ENCODE measurements at regions not wholly inside any gene's neighbourhood (a gene's known extent, or its start where the extent isn't known, plus 50 kb on each side); places are given as distances from the start of the nearest gene placed in this dataset.
A peak's percentile ranks its signal among the peaks of the same experiment; 100 is the strongest.
"Not testable (repeated sequence)": the region's sequence is repeated elsewhere in the genome, so short reads cannot be mapped to it uniquely, and the experiment has no call there.

- H3K9me3 ChIP-seq (ENCODE audit: control insufficient read depth, low read length, poor library complexity, severe bottlenecking); H3K27ac Mint-ChIP-seq; H3K4me1 Mint-ChIP-seq; H3K4me3 Mint-ChIP-seq; H3K27me3 Mint-ChIP-seq; DNase-seq; H3K36me3 Mint-ChIP-seq (ENCODE audit: low read depth): not testable (repeated sequence)
- ATAC-seq, result peak; percentile 64
Measured at GRCh38 chr16:33656394-33656793, 197.0 kb downstream of the TP53TG3F start.

- not testable (repeated sequence) for H3K36me3 Mint-ChIP-seq (ENCODE audit: low read depth); H3K4me3 Mint-ChIP-seq; H3K27ac Mint-ChIP-seq; DNase-seq; H3K9me3 ChIP-seq (ENCODE audit: control insufficient read depth, low read length, poor library complexity, severe bottlenecking); H3K27me3 Mint-ChIP-seq; H3K4me1 Mint-ChIP-seq; ATAC-seq
Measured at GRCh38 chr16:33657717-33658116, 198.3 kb downstream of the TP53TG3F start.

- H3K27me3 Mint-ChIP-seq; H3K9me3 ChIP-seq (ENCODE audit: control insufficient read depth, low read length, poor library complexity, severe bottlenecking); ATAC-seq; H3K36me3 Mint-ChIP-seq (ENCODE audit: low read depth); H3K4me1 Mint-ChIP-seq; DNase-seq; H3K27ac Mint-ChIP-seq; H3K4me3 Mint-ChIP-seq: not testable (repeated sequence)
Measured at GRCh38 chr16:33680791-33681190, 221.4 kb downstream of the TP53TG3F start.

- not testable (repeated sequence) for DNase-seq; H3K4me1 Mint-ChIP-seq; H3K9me3 ChIP-seq (ENCODE audit: control insufficient read depth, low read length, poor library complexity, severe bottlenecking); ATAC-seq; H3K36me3 Mint-ChIP-seq (ENCODE audit: low read depth); H3K27me3 Mint-ChIP-seq; H3K4me3 Mint-ChIP-seq; H3K27ac Mint-ChIP-seq
Measured at GRCh38 chr16:33700320-33700719, 240.9 kb downstream of the TP53TG3F start.

- H3K9me3 ChIP-seq (ENCODE audit: control insufficient read depth, low read length, poor library complexity, severe bottlenecking); H3K36me3 Mint-ChIP-seq (ENCODE audit: low read depth); H3K4me1 Mint-ChIP-seq; ATAC-seq; H3K27ac Mint-ChIP-seq; H3K4me3 Mint-ChIP-seq; DNase-seq; H3K27me3 Mint-ChIP-seq: not testable (repeated sequence)
Measured at GRCh38 chr16:33706845-33707590, 247.6 kb downstream of the TP53TG3F start.

GRCh38 chr16:33707591-33707934, 248.2 kb downstream of the TP53TG3F start:
- not testable (repeated sequence) for DNase-seq; H3K36me3 Mint-ChIP-seq (ENCODE audit: low read depth); H3K27me3 Mint-ChIP-seq; ATAC-seq; H3K4me1 Mint-ChIP-seq; H3K4me3 Mint-ChIP-seq; H3K9me3 ChIP-seq (ENCODE audit: control insufficient read depth, low read length, poor library complexity, severe bottlenecking); H3K27ac Mint-ChIP-seq

GRCh38 chr16:33709856-33710695, 250.7 kb downstream of the TP53TG3F start:
- not testable (repeated sequence) for H3K27ac Mint-ChIP-seq; H3K36me3 Mint-ChIP-seq (ENCODE audit: low read depth); H3K4me3 Mint-ChIP-seq; H3K4me1 Mint-ChIP-seq; H3K9me3 ChIP-seq (ENCODE audit: control insufficient read depth, low read length, poor library complexity, severe bottlenecking); ATAC-seq; H3K27me3 Mint-ChIP-seq; DNase-seq

GRCh38 chr16:33710696-33711087, 251.3 kb downstream of the TP53TG3F start:
- not testable (repeated sequence) for H3K27ac Mint-ChIP-seq; H3K9me3 ChIP-seq (ENCODE audit: control insufficient read depth, low read length, poor library complexity, severe bottlenecking); H3K4me3 Mint-ChIP-seq; H3K27me3 Mint-ChIP-seq; H3K36me3 Mint-ChIP-seq (ENCODE audit: low read depth); DNase-seq; ATAC-seq; H3K4me1 Mint-ChIP-seq

- not testable (repeated sequence) for H3K4me3 Mint-ChIP-seq; DNase-seq; ATAC-seq; H3K9me3 ChIP-seq (ENCODE audit: control insufficient read depth, low read length, poor library complexity, severe bottlenecking); H3K4me1 Mint-ChIP-seq; H3K27ac Mint-ChIP-seq; H3K27me3 Mint-ChIP-seq; H3K36me3 Mint-ChIP-seq (ENCODE audit: low read depth)
Measured at GRCh38 chr16:33711616-33712015, 252.2 kb downstream of the TP53TG3F start.

GRCh38 chr16:33712308-33712707, 252.9 kb downstream of the TP53TG3F start:
- DNase-seq; ATAC-seq; H3K9me3 ChIP-seq (ENCODE audit: control insufficient read depth, low read length, poor library complexity, severe bottlenecking); H3K36me3 Mint-ChIP-seq (ENCODE audit: low read depth); H3K4me1 Mint-ChIP-seq; H3K27ac Mint-ChIP-seq; H3K4me3 Mint-ChIP-seq; H3K27me3 Mint-ChIP-seq: not testable (repeated sequence)

- not testable (repeated sequence) for ATAC-seq; H3K36me3 Mint-ChIP-seq (ENCODE audit: low read depth); DNase-seq; H3K27ac Mint-ChIP-seq; H3K4me1 Mint-ChIP-seq; H3K9me3 ChIP-seq (ENCODE audit: control insufficient read depth, low read length, poor library complexity, severe bottlenecking); H3K4me3 Mint-ChIP-seq; H3K27me3 Mint-ChIP-seq
Measured at GRCh38 chr16:33712851-33713709, 253.7 kb downstream of the TP53TG3F start.

GRCh38 chr16:33713710-33714538, 254.5 kb downstream of the TP53TG3F start:
- DNase-seq; H3K9me3 ChIP-seq (ENCODE audit: control insufficient read depth, low read length, poor library complexity, severe bottlenecking); H3K27me3 Mint-ChIP-seq; H3K36me3 Mint-ChIP-seq (ENCODE audit: low read depth); ATAC-seq; H3K27ac Mint-ChIP-seq; H3K4me3 Mint-ChIP-seq; H3K4me1 Mint-ChIP-seq: not testable (repeated sequence)

Data from T-helper 17 cell (primary cell).